Stimulated activated CD8-positive, alpha-beta memory T cell treated with anti-CD3 and anti-CD28 coated beads, Interleukin-4, amount 100 ng/mL, for 48 hours (primary cell): ENCODE measurements at regions not wholly inside any gene's neighbourhood (a gene's known extent, or its start where the extent isn't known, plus 50 kb on each side); places are given as distances from the start of the nearest gene placed in this dataset.

Source experiments
- DNase-seq: peaks from one replicate; pipeline ENCODE4 v3.0.0-alpha.2; 2020

GRCh38 chr5:130290219-130290618 is 386.0 kb downstream of the CHSY3 start:
- no peak for DNase-seq

- DNase-seq = no peak
These were observed 385.1 kb downstream of the CHSY3 start for GRCh38 chr5:130289132-130290088.

DNA sequence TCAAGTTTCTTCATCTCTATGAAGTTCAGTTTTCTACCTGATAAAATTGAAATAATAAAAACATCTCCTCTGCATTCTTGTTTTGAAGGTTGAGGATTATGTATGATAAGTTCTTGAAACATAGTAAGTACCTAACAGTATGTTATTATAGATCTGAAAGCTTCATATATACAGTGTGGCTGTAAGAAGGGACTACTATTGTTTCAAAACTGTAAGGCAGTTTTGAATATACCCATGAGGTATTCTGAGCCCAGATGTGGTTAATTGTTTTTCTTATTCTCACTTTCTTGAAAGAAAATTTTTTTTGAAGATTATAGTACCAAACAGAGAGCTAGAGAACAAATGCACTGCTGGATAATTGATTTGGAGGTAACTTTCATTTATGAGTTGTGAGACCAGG is 383.2 kb downstream of the CHSY3 start:
- no peak for DNase-seq

GRCh38 chr5:130286971-130287370 is 382.7 kb downstream of the CHSY3 start:
- DNase-seq = no peak

DNA sequence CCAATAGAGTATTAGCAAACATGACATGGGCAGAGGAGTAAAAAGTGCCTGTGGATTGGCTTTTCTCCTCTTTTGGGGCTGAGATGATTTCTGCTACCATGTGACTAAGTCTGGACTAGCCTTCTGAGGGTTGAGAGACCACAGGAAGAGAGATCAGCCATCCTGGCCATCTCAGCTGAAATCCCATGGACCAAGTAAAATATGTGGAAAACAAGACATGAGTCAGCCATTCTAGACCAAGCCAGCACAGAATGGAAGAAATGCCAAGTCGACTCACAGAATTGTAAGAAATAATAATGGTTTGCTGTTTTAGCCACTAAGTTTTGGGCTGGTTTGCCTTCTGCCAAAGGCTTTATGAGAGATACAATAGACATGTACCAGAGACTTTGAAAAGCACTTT is 377.8 kb downstream of the CHSY3 start:
- DNase-seq = no peak

GRCh38 chr5:130280528-130281217 is 376.4 kb downstream of the CHSY3 start:
- no peak for DNase-seq

DNA sequence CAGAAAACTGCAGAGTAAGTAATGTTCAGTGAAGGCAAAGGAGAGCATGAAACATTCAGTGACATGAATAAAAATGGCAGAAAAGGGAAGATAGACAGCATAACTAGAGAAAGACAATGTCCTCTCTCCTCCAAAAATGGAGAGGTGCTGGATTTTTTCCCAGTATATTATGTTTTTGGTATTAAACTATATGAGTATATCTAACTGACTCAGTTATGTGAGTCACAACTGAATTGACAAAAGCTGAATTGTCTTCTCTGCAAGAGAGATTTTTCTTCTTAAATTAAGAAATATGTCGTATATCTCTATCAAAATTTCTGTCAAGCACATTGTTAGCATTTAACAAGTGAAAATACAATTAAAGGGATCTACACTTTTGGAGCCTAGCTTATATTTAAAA is 375.1 kb downstream of the CHSY3 start:
- no peak for DNase-seq

GRCh38 chr5:130278136-130278535 is 373.9 kb downstream of the CHSY3 start:
- DNase-seq = no peak

DNA sequence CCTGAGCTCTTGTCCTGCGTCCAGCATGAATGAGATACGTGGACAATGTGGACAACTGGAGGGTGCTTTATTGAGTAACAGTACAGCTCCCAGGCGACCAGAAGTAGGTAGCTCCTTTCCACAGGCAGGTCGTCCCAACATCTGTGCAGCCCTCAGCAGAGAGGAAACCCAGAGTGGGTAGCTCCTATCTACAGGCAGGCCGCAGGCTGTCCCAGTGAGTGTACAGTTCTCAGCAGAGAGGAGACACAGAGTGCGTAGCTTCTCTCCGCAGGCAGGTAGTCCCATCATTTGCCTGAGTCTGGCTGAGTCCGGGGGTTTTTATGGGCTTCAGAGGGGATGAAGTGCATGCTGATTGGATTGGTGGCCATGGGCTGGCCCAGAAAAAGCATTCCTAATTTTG is 373.3 kb downstream of the CHSY3 start:
- DNase-seq = no peak

DNA sequence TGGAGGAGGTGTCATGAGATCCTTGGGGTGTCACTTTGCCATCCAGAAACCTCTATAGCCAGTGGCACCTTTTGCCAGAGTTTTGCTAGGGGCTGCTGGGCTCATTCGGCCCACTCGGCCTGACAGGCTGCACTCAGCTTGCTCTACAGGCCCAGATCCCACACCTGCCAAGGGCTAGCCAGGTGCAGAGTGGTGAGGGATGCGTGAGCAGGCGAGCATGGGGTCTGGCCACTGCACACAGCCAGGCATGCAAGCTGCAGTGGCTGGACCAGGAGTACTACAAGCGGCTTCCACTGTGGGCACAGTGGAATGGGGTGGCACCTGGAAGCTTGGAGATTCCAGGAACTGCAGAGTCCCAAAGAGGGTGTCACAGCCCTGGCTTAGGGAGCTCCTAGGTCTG is 372.7 kb downstream of the CHSY3 start:
- no peak for DNase-seq

- no peak for DNase-seq
These were observed 368.6 kb downstream of the CHSY3 start for GRCh38 chr5:130272837-130273236.

- DNase-seq = no peak
These were observed 366.5 kb downstream of the CHSY3 start for GRCh38 chr5:130270786-130271185.

DNA sequence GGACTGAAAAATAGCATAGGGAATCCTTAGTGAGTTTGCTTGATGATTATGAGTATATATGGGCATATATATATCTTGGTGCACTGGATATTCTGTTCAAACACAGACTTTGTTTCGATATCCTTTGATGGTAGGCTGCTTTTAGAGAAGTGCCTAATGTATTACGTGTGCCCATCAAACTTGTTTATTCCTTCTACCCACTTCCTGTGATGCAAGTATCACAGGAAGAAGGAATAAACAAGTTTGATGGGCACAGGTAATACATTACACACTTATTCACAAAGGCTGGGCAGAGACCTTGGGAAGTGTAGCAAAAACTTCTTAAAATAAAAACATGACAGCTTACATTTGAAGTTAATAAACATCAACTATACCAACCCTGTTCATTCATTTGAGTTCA is 364.2 kb downstream of the CHSY3 start:
- no peak for DNase-seq

DNA sequence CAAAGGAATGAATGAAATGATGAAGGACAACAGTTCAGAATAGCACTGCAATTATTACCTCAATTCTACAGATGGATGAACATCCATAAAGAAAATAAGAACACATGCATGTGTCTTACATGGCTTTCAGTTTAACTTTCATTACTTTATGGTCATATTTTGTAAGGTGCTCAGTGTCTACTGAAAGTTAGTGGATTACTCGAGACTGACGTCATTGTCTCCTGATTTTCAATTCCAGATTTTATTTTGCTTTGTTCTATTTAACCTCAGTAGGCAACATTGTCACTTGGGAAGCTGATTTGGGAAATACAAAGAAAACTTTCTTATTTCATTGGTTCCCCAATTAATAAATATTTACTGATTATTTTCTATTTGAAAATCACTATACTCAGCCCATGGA is 363.7 kb downstream of the CHSY3 start:
- no peak for DNase-seq

GRCh38 chr5:130260481-130260880 is 356.2 kb downstream of the CHSY3 start:
- DNase-seq = no peak

GRCh38 chr5:130251931-130252330 is 347.7 kb downstream of the CHSY3 start:
- DNase-seq = no peak

DNA sequence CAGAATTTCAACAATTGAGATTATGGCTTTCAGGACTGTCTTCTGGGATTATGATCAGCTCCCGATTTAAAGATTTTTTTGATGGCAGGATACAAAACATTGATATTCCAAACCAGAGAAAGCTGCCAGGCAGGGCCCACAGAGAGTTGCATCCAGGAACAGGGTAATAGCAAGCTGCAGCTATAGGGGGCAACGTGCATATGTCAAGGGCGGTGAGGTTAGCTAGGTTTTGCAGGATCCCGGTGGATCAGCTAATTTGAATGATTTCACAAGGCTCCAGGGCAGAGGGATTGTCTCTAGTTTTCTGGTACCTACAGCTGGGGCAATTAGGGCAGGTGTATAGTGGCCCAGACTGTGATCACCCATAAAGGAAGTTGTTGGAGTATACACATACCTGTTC is 339.4 kb downstream of the CHSY3 start:
- no peak for DNase-seq

GRCh38 chr5:130237721-130238120 is 333.5 kb downstream of the CHSY3 start:
- DNase-seq = no peak
